ENCODE measurements at regions not wholly inside any gene's neighbourhood (a gene's known extent, or its start where the extent isn't known, plus 50 kb on each side); places are given as distances from the start of the nearest gene placed in this dataset.
"Not testable (repeated sequence)": the region's sequence is repeated elsewhere in the genome, so short reads cannot be mapped to it uniquely, and the experiment has no call there.

DNA sequence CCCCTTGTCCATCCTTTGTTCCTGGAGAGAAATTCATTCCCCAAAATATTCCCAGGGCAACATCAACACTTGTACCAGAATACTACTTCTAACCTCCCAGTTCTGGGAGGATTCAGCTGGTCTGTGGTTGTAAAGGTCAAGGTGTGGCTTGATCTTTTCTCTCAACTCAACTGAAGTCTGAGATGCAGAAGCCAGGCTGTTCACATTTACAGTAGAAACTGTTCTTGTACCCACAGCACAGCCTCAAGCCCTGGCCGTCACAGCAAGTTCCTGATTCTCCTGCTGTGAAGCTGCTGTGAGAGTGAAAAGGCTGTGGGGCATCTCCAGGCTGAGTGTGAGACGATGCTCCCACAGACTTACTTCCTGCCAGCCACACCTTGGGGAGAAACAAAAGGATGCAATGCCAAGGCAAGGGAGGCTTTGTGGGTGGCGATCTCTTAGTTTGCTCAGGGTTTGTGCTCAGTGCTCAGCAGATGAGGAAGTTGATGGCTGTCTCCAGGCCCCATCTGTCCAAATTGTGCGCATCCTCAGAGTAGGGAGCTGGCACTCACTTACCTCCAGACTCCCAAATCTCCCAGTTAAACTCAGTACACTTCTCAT lies 143.9 kb upstream of the FOXA2 start:
- DNase-seq (ENCODE audit: low read depth, low spot score) = no peak
- no peak overlapping the region for H3K4me3 ChIP-seq (ENCODE audit: low read depth, low read length)
- ChIA-PET CTCF (no interaction called here), POLR2A (no interaction called here)
- TF ChIP-seq CTCF (IDR thresholded peaks at IDR 0.05; ENCODE audit: insufficient read depth, low read length, missing control alignments) = no peak

GRCh38 chr20:22729180-22729579 lies 144.8 kb upstream of the FOXA2 start:
- no peak overlapping the region for H3K4me3 ChIP-seq (ENCODE audit: low read depth, low read length)
- ChIA-PET CTCF (interaction anchor here (1.0 kb wide), 1 partner anchor 37 kb away, joined by 3 read pairs; no protein-coding TSS in a partner anchor), POLR2A (no interaction called here)
- DNase-seq (ENCODE audit: low read depth, low spot score) = no peak
- TF ChIP-seq CTCF (IDR thresholded peaks at IDR 0.05; ENCODE audit: insufficient read depth, low read length, missing control alignments) = no peak

DNA sequence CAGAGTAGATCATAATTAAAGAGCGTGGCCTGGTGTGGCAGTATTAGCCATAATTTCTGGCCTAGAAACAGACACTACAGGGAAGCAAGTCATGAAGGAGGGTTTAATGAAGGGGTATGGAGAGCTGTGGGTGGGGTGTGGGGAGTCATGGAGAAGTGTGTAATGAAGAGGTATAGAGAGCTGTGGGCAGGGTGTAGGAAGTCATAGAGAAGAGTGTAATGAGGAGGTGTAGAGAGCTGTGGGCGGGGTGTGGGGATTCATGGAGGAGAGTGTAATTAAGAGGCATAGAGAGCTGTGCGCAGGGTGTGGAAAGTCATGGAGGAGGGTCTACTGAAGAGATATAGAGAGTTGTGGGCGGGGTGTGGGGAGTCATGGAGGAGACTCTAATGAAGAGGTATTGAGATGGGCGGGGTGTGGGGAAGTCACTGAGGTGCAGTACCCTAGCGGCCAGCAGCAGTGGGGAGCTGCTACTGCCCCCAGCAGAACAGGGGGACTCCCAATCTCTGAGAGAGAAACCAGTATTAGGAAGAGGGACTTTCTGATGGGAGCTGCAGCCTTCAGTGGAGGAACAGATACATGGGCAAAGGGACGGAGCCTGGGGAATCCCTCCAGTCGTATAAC lies 145.4 kb upstream of the FOXA2 start:
- CTCF ChIA-PET = interaction anchor here (1.0 kb wide), 1 partner anchor 38 kb away, joined by 3 read pairs; no protein-coding TSS in a partner anchor
- no peak for DNase-seq (ENCODE audit: low read depth, low spot score)
- TF ChIP-seq CTCF (IDR thresholded peaks at IDR 0.05; ENCODE audit: insufficient read depth, low read length, missing control alignments) = no peak
- POLR2A ChIA-PET = no interaction called here
- no peak overlapping the region for H3K4me3 ChIP-seq (ENCODE audit: low read depth, low read length)

DNA sequence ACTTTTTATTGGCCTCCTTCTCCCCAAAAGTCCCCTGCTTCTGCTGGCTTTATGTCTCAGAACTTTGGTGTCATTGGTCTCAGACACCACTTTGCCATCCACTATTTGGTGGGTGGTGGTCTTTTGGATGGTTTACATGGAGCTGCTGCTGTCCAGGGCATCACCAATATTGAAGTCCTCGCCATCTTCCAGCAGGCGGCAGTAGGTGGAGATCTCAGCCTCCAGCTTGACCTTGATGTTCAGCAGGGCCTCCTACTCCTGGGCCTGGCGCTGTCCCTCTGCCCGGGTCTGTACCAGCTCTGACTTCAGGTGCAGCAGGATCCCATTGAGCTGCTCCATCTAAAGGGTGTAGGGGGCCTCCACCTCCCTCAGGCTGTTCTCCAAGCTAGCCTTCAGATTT lies 148.4 kb upstream of the FOXA2 start:
- no peak for TF ChIP-seq CTCF (IDR thresholded peaks at IDR 0.05; ENCODE audit: insufficient read depth, low read length, missing control alignments)
- ChIA-PET CTCF (no interaction called here), POLR2A (no interaction called here)
- H3K4me3 ChIP-seq (ENCODE audit: low read depth, low read length) = no peak overlapping the region
- no peak for DNase-seq (ENCODE audit: low read depth, low spot score)

DNA sequence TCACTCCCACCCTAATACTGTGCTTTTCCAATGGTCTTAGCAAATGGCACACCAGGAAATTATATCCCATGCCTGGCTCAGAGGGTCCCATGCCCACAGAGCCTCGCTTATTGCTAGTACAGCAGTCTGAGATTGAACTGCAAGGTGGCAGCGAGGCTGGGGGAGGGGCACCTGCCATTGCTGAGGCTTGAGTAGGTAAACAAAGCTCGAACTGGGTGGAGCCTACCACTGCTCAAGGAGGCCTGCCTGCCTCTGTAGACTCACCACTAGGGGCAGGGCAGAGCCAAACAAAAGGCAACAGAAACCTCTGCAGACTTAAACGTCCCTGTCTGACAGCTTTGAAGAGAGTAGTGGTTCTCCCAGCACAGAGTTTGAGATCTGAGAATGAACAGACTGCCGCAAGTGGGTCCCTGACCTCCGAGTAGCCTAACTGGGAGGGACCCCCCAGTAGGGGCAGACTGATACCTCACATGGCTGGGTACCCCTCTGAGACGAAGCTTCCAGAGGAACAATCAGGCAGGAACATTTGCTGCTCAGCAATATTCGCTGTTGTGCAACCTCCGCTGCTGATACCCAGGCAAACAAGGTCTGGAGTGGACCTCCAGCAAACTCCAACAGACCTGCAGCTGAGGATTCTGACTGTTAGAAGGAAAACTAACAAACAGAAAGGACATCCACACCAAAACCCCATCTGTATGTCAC lies 150.7 kb upstream of the FOXA2 start:
- POLR2A ChIA-PET; CTCF ChIA-PET; DNase-seq (ENCODE audit: low read depth, low spot score); H3K4me3 ChIP-seq (ENCODE audit: low read depth, low read length): not testable (repeated sequence)
- peak; percentile 29 for TF ChIP-seq CTCF (IDR thresholded peaks at IDR 0.05; ENCODE audit: insufficient read depth, low read length, missing control alignments)

GRCh38 chr20:22740829-22741228 lies 156.5 kb upstream of the FOXA2 start:
- no peak for TF ChIP-seq CTCF (IDR thresholded peaks at IDR 0.05; ENCODE audit: insufficient read depth, low read length, missing control alignments)
- CTCF ChIA-PET = interaction anchor here (0.7 kb wide), 1 partner anchor 233 kb away, joined by 3 read pairs; no protein-coding TSS in a partner anchor
- no peak overlapping the region for H3K4me3 ChIP-seq (ENCODE audit: low read depth, low read length)
- POLR2A ChIA-PET = no interaction called here
- DNase-seq (ENCODE audit: low read depth, low spot score) = no peak

Data from AG04449 (cell line).